DND-41 (cell line): ENCODE measurements at regions not wholly inside any gene's neighbourhood (a gene's known extent, or its start where the extent isn't known, plus 50 kb on each side); places are given as distances from the start of the nearest gene placed in this dataset.

Source experiments
- CTCF ChIP-seq: IDR thresholded peaks from 2 replicates; pipeline ENCODE4 v1.5.1; 2012; ENCODE audit warnings: borderline replicate concordance, low read length, moderate library complexity, mild to moderate bottlenecking; ENCODE audit not compliant: poor library complexity, severe bottlenecking; ENCODE audit errors: extremely low read depth
- EZH2 ChIP-seq: IDR thresholded peaks from 3 replicates; pipeline ENCODE4 v1.6.1; 2012; ENCODE audit warnings: borderline replicate concordance, low read depth, mild to moderate bottlenecking, moderate library complexity, low read length, inconsistent platforms; ENCODE audit not compliant: severe bottlenecking

GRCh38 chr17:70426752-70427151 is 257.4 kb downstream of the KCNJ2 start:
- TF ChIP-seq CTCF (no peak), EZH2 (no peak)
